Heart left ventricle (tissue), 13 donors: ENCODE measurements at regions not wholly inside any gene's neighbourhood (a gene's known extent, or its start where the extent isn't known, plus 50 kb on each side); places are given as distances from the start of the nearest gene placed in this dataset.

Source experiments
- POLR2A ChIP-seq, 2 donors: fragments of 450-650 bp; IDR thresholded peaks; one replicate each; pipeline ENCODE4 v1.6.1; 2017; ENCODE audit warnings: antibody characterized with exemption in 2 of 2, mild to moderate bottlenecking in 2 of 2, moderate library complexity in 2 of 2
- TF ChIP-seq, protein P1 (sequence below), 12 donors: fragments of 200-600 bp; sonication (generic) in 4 of 12; IDR thresholded peaks; one replicate each; pipeline versions ENCODE4 v1.5.0 to v1.8.0; 2018 to 2022; ENCODE audit warnings: antibody characterized with exemption in 12 of 12, mild to moderate bottlenecking in 5 of 12
- donor health status: ischemic (EF 13 %, LVEDD 7.1; RV severe dilation, severe dysfunction).
- donor health status: DM: no; HTN: yes; CAD: no.
- donor health status: DM: no; HTN: no; CAD: no.
- donor health status: ischemic (EF 25% LVEDD 6.9; RV normal size, moderate dysfunction).
- donor health status: ischemic (EF 25% LVEDD 5.7; RV mildly dilated, moderate dysfunction).
- donor health status: ischemic (EF 35%, LVEDD 5.7; RV mildly dilated, moderate dysfunction).
- donor health status: nonischemic (EF 11% LVEDD 7.7; RV severe dilation, severe dysfunction).
- donor health status: DM: yes; HTN: yes; CAD: no.
- donor health status: PGD.
- donor health status: ischemic (EF 29% LVEDD 5.4; RV normal size, mild dysfunction).
- donor health status: nonischemic (EF 23%, LVEDD 6.1; RV moderate dilation, normal function).

DNA sequence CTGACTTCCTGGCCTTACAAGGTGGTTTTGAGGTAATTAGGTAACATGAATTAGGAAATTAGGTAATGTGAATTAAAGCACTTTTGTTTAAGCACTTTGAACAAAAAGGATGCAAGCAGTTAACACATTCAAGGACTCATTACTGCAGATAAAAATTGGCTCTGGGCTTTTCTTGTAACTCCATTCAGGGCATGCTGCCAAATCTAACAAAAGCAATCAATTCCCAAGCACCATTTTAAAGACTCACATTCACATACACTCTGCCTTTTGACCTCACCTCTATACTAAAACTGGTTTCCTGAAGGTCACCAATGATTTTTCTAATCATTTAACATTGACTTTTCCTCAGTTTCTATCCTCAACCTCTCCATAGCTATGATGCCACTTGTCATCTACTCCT, 251.2 kb upstream of the RHOBTB1 start:
- TF ChIP-seq POLR2A (IDR thresholded peaks at IDR 0.05) = no peak
- TF ChIP-seq, protein P1, sequence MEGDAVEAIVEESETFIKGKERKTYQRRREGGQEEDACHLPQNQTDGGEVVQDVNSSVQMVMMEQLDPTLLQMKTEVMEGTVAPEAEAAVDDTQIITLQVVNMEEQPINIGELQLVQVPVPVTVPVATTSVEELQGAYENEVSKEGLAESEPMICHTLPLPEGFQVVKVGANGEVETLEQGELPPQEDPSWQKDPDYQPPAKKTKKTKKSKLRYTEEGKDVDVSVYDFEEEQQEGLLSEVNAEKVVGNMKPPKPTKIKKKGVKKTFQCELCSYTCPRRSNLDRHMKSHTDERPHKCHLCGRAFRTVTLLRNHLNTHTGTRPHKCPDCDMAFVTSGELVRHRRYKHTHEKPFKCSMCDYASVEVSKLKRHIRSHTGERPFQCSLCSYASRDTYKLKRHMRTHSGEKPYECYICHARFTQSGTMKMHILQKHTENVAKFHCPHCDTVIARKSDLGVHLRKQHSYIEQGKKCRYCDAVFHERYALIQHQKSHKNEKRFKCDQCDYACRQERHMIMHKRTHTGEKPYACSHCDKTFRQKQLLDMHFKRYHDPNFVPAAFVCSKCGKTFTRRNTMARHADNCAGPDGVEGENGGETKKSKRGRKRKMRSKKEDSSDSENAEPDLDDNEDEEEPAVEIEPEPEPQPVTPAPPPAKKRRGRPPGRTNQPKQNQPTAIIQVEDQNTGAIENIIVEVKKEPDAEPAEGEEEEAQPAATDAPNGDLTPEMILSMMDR (IDR thresholded peaks at IDR 0.05) = no peak
